NCI-H187 treated with DMSO at 0.1 percent for 48 hours (cell line): ENCODE measurements at regions not wholly inside any gene's neighbourhood (a gene's known extent, or its start where the extent isn't known, plus 50 kb on each side); places are given as distances from the start of the nearest gene placed in this dataset.

Experiments used
- DNase-seq: peaks from one replicate; lab custom pipeline; 2025; lab: John Stamatoyannopoulos, UW

GRCh38 chr13:76091076-76091475 lies 454.9 kb downstream of the LMO7 start:
- DNase-seq, result no peak

- no peak for DNase-seq
These were observed 450.6 kb downstream of the LMO7 start for GRCh38 chr13:76086729-76087128.

GRCh38 chr13:76067850-76068249 lies 431.7 kb downstream of the LMO7 start:
- no peak for DNase-seq

GRCh38 chr13:76053181-76053580 lies 417.1 kb downstream of the LMO7 start:
- DNase-seq, result no peak

- no peak for DNase-seq
These were observed 413.2 kb downstream of the LMO7 start for GRCh38 chr13:76049376-76049746.

- no peak for DNase-seq
These were observed 412.7 kb downstream of the LMO7 start for GRCh38 chr13:76048675-76049375.

GRCh38 chr13:76048131-76048530 lies 412.0 kb downstream of the LMO7 start:
- no peak for DNase-seq

- no peak for DNase-seq
These were observed 407.7 kb downstream of the LMO7 start for GRCh38 chr13:76043874-76044273.

- no peak for DNase-seq
These were observed 403.0 kb downstream of the LMO7 start for GRCh38 chr13:76038920-76039716.

- DNase-seq, result no peak
These were observed 400.0 kb downstream of the LMO7 start for GRCh38 chr13:76036176-76036575.

GRCh38 chr13:76035711-76036110 lies 399.6 kb downstream of the LMO7 start:
- no peak for DNase-seq

GRCh38 chr13:76029706-76030105 lies 393.6 kb downstream of the LMO7 start:
- DNase-seq, result no peak

- DNase-seq, result no peak
These were observed 393.0 kb downstream of the LMO7 start for GRCh38 chr13:76029088-76029487.

GRCh38 chr13:76027131-76027530 lies 391.0 kb downstream of the LMO7 start:
- DNase-seq, result no peak

- no peak for DNase-seq
These were observed 389.3 kb downstream of the LMO7 start for GRCh38 chr13:76025392-76025791.

GRCh38 chr13:76024151-76024550 lies 388.0 kb downstream of the LMO7 start:
- DNase-seq, result no peak

GRCh38 chr13:76023652-76024051 lies 387.5 kb downstream of the LMO7 start:
- DNase-seq, result no peak

- no peak for DNase-seq
These were observed 384.4 kb downstream of the LMO7 start for GRCh38 chr13:76020421-76020955.

- DNase-seq, result no peak
These were observed 383.4 kb downstream of the LMO7 start for GRCh38 chr13:76019421-76020044.

- DNase-seq, result no peak
These were observed 381.9 kb downstream of the LMO7 start for GRCh38 chr13:76017861-76018556.

GRCh38 chr13:76016799-76017400 lies 380.8 kb downstream of the LMO7 start:
- peak; percentile 6 for DNase-seq
